ACC112 (cell line): ENCODE measurements at regions not wholly inside any gene's neighbourhood (a gene's known extent, or its start where the extent isn't known, plus 50 kb on each side); places are given as distances from the start of the nearest gene placed in this dataset.
"Not testable (repeated sequence)": the region's sequence is repeated elsewhere in the genome, so short reads cannot be mapped to it uniquely, and the experiment has no call there.

Experiments used
- H2AFZ ChIP-seq: fragments of 200-600 bp; sonication (generic); one replicate; pipeline ENCODE4 v1.6.0; 2017; ENCODE audit warnings: antibody characterized with exemption, low read length; ENCODE audit not compliant: unreplicated experiment
- H3K27ac ChIP-seq: fragments of 200-600 bp; sonication (generic); 2 replicates; pipeline ENCODE4 v1.5.1; 2014; ENCODE audit warnings: low read depth, mild to moderate bottlenecking, antibody characterized with exemption, low read length, moderate library complexity
- H3K27me3 ChIP-seq: fragments of 200-600 bp; sonication (generic); 2 replicates; pipeline ENCODE4 v1.6.1; 2014; ENCODE audit warnings: mild to moderate bottlenecking, antibody characterized with exemption, low read length, moderate library complexity, mixed read lengths; ENCODE audit not compliant: insufficient read depth
- H3K36me3 ChIP-seq: fragments of 200-600 bp; sonication (generic); 2 replicates; pipeline ENCODE4 v1.6.1; 2016; ENCODE audit warnings: mild to moderate bottlenecking, antibody characterized with exemption, low read length, moderate library complexity, mixed read lengths; ENCODE audit not compliant: insufficient read depth
- H3K4me1 ChIP-seq: fragments of 200-600 bp; sonication (generic); one replicate; pipeline ENCODE4 v1.6.1; 2016; ENCODE audit warnings: low read length, mixed read lengths; ENCODE audit not compliant: insufficient read depth, unreplicated experiment, control insufficient read depth
- H3K4me3 ChIP-seq: fragments of 200-600 bp; sonication (generic); 2 replicates; pipeline ENCODE4 v1.5.1; 2014; ENCODE audit warnings: mild to moderate bottlenecking, low read depth, low read length
- H3K79me2 ChIP-seq: fragments of 200-600 bp; sonication (generic); one replicate; pipeline ENCODE4 v1.6.0; 2016; ENCODE audit warnings: low read length; ENCODE audit not compliant: control insufficient read depth, unreplicated experiment, insufficient read depth

DNA sequence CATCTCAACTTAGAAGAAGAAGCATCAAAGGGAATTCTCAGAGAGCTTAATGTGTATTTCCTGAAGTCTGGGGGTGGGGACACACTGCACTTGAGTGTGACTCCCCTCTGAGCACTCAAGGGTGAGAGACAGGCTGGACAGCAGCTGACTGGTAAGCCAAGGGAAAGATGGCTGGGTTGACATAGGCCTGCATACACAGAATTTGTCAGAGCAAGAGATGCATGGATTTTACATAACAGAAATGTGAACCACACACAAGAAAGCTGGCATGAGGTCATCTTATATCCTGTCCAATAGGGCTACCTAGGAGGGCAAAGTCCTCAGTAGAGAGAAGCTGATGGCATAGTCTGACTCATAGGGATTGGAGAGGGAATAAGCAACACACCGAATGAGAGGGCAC lies 114.3 kb upstream of the EPB41L4A start:
- Histone ChIP-seq H3K4me3 (no peak overlapping the region), H3K27ac (no peak overlapping the region), H3K27me3 (peaks cover 12% of the 10 kb centered on the region; the same call in 1 of the 2 replicates), H2AFZ (no peak overlapping the region), H3K79me2 (no peaks in the 10 kb centered on the region), H3K4me1 (no peaks in the 10 kb centered on the region), H3K36me3 (no peaks in the 10 kb centered on the region)

DNA sequence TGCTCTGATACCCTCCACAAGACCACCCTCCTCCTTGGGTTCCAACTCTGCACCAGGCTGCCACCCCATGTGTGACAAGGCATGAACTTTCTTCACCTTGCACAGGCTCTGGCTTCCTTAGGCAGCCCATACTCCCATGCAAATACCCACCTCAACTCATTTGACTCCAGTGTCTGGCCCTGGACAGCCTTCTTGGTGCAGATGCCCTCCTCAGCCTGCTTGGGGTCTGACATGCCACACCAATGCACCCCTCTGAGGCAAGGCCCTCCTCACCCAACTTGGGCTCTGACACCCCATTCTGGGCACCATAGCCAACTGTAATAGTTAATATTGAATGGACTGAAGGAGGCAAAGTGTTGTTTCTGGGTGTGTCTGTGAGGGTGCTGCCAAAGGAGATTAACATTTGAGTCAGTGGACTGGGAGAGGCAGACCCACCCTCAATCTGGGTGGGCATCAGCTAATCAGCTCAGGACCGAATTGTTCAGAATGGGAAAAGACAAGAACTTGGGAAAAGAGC lies 115.0 kb upstream of the EPB41L4A start:
- Histone ChIP-seq H3K36me3 (no peaks in the 10 kb centered on the region), H3K4me1 (no peaks in the 10 kb centered on the region), H3K27ac (no peak overlapping the region), H2AFZ (no peak overlapping the region), H3K4me3 (no peak overlapping the region), H3K79me2 (no peaks in the 10 kb centered on the region), H3K27me3 (peaks cover 13% of the 10 kb centered on the region; the same call in 1 of the 2 replicates)

DNA sequence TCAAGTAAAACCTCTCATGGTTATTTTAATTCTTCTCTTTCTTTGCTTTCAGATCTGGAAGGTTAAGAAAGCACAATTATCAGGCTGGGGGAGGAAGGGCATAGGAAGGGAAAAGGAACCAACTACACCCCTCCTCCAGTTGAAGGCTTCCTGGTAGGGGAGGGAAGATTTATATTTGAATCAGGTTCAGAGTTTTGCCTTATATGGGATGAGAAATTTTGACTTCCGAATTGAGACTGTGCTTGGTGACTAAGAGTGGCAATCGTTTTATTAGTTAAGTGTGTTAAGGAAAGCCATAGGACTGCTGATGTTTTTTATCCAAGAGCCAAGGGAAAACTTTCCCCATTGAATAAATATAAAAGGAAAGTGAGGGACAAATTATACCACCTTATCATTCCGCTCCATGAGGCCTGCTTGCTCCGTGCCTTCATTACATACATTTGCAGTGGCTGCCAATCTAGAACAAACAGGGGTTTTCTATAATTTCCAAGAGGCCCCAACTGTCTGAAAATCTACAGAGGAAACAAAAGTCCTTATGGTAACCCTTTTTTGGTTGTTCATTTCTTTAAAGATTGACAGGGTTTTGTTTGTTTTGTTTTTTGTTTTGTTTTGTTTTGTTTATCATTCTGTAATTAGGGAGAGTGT lies 115.7 kb upstream of the EPB41L4A start:
- Histone ChIP-seq H2AFZ (no peak overlapping the region), H3K4me3 (no peak overlapping the region), H3K27ac (no peak overlapping the region), H3K27me3 (peaks cover 17% of the 10 kb centered on the region; the same call in 1 of the 2 replicates), H3K36me3 (no peaks in the 10 kb centered on the region), H3K79me2 (no peaks in the 10 kb centered on the region), H3K4me1 (no peaks in the 10 kb centered on the region)

DNA sequence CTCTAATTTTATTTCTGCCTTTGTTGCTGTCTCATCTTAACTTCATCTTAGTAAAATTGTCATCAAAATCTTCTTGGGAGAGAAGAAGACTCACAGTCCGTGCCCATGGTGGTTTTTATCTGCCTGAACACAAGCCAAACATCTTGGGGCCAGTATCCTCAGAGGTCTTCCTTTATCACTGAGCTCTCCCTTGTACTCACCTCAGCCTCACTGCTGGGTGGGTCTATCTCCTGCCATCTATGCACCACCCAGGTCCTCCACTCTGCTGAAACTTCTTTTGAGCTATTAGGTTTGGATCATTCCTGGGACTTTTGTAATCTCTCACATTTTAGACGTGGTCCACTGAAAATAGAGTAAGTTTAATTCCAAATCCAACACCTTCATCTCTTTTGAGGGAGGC lies 116.3 kb upstream of the EPB41L4A start:
- Histone ChIP-seq H3K4me3 (no peak overlapping the region), H3K27me3 (peaks cover 21% of the 10 kb centered on the region; the same call in 1 of the 2 replicates), H3K79me2 (no peaks in the 10 kb centered on the region), H2AFZ (no peak overlapping the region), H3K4me1 (no peaks in the 10 kb centered on the region), H3K36me3 (no peaks in the 10 kb centered on the region), H3K27ac (no peak overlapping the region)

DNA sequence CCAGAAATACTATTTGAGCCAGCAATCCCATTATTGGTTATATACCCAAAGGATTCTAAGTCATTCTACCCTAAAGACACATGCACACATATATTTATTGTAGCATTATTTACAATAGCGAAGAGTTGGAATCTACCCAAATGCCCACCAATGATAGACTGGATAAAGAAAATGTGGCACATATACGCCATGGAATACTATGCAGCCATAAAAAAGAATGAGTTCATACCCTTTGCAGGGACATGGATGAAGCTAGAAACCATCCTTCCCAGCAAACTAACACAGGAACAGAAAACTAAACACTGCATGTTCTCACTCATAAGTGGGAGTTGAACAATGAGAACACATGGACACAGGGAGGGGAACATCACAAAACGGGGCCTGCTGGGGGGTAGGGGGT lies 125.5 kb upstream of the EPB41L4A start:
- not testable (repeated sequence) for H3K27ac ChIP-seq, H3K27me3 ChIP-seq, H3K4me3 ChIP-seq, H3K79me2 ChIP-seq, H3K4me1 ChIP-seq, H3K36me3 ChIP-seq, H2AFZ ChIP-seq

DNA sequence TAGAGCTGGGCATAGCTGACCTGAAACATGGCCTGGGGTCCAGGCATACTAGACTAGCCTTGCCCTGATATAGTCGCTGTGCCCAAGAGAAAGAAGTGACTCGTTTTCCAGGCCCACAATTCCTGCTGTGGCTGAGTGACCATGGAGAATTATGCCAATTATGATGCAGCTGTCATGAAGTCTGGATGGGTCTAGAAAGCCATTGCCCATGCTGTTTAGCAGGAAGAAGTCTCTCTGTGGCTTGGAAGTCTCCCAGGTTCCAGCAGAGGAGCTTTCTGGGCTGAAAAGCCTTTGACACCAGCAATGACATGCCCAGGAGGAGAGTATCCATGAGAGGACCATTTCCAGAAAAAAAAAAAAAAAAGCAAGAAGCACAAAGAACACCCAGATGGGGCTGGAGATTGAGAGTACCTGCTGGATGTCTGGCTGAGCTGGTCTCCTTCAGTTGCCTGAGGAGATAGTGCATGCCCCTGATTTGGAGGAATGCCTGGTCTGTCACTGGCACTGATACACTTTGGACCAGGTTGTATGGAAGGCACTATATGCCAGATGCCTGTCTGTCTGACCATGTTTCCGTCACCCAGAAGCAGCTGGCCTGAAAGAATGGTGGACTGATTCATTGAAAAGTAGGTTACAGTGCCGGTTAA lies 128.0 kb upstream of the EPB41L4A start:
- Histone ChIP-seq H3K27me3 (peaks cover 9% of the 10 kb centered on the region; the same call in 1 of the 2 replicates), H3K27ac (no peak overlapping the region), H3K79me2 (no peaks in the 10 kb centered on the region), H3K4me1 (peaks cover 5% of the 10 kb centered on the region), H3K4me3 (no peak overlapping the region), H2AFZ (no peak overlapping the region), H3K36me3 (no peaks in the 10 kb centered on the region)

DNA sequence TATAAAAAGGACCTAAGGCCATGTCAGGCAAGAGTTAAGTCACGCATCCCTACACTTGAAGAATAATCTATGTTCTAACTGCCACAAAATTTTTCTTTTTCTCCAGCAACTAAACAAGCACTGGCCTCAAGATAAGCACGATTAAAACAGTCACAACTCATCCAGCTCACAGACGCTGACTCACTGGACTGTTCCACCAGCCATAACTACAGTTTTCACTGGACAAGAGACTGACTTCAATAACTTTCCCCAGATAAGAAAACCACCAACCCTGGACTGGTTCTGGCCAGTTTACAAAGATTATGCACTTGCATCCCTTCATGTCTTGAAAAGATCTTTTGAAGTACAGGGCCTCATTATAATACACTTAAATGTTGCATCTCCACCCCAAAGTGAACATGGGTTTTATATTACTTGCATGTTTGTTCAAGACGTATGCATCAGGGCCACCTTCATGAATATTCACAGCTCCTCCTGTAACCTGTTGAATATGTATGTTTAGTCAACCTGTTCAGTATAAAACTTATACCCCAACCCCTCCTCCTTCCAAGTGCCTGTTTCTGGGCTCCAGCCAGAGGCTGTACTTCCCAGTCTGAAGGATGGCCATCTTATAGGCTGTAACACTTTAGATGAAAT lies 129.3 kb upstream of the EPB41L4A start:
- no peaks in the 10 kb centered on the region for H3K79me2 ChIP-seq
- H3K4me3 ChIP-seq: no peak overlapping the region
- peak overlapping the region; percentile 32 for H2AFZ ChIP-seq
- H3K4me1 ChIP-seq: peaks cover 5% of the 10 kb centered on the region
- H3K36me3 ChIP-seq: no peaks in the 10 kb centered on the region
- H3K27me3 ChIP-seq: peaks cover 9% of the 10 kb centered on the region; the same call in 1 of the 2 replicates
- no peak overlapping the region for H3K27ac ChIP-seq

DNA sequence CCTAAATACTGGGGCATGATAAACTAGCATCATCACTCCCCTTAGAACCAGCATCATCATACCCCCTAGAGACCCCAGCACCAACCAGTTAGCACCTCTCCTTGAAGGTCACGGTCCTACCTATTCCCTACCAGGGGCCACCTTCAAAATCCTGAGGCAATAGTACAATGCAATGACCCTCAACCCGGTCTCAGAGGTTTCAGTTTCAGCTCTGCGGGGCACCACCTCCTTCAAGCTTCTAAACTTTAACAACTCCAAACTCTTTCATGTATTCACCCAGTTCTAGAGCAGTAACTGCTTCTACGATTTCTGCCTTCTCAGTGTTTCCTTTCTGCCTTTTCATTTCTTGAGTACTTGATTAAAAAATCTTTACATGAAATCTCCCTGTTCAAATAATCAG lies 130.1 kb upstream of the EPB41L4A start:
- H3K27ac ChIP-seq: no peak overlapping the region
- no peaks in the 10 kb centered on the region for H3K36me3 ChIP-seq
- no peak overlapping the region for H2AFZ ChIP-seq
- H3K4me3 ChIP-seq: no peak overlapping the region
- no peaks in the 10 kb centered on the region for H3K79me2 ChIP-seq
- peaks cover 6% of the 10 kb centered on the region; the same call in 1 of the 2 replicates for H3K27me3 ChIP-seq
- H3K4me1 ChIP-seq: peaks cover 5% of the 10 kb centered on the region

DNA sequence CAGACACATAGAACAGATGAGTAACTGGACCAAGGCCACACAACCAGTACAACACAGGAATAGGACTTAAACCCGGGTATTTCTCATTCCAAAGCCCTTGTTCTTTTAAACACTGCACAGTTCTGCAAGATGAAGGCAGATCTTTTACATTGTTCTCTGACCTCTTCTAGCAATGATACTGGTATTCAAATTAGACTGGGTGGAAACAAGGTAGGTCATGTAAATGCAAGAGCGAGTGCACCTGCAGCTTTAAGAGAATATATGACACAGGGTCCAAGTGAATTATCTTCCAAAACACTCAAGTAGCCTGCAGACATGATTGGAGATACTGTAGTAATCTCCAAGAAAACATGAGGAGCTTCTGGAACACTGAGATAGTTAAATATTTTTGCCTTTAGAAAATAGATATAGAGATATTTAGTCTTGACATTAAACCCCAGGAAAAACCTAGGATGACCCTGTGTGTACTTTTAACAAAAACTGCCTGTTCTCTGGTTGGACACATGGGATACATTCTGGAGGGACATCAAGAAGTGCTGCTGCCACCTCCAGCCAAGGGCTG lies 130.6 kb upstream of the EPB41L4A start:
- Histone ChIP-seq H3K27ac (no peak overlapping the region), H3K4me3 (no peak overlapping the region), H2AFZ (no peak overlapping the region), H3K4me1 (peaks cover 7% of the 10 kb centered on the region), H3K36me3 (no peaks in the 10 kb centered on the region), H3K27me3 (0 out of 2 replicates have a peak, but pooled peaks cover 5% of the 10 kb centered on the region), H3K79me2 (no peaks in the 10 kb centered on the region)

DNA sequence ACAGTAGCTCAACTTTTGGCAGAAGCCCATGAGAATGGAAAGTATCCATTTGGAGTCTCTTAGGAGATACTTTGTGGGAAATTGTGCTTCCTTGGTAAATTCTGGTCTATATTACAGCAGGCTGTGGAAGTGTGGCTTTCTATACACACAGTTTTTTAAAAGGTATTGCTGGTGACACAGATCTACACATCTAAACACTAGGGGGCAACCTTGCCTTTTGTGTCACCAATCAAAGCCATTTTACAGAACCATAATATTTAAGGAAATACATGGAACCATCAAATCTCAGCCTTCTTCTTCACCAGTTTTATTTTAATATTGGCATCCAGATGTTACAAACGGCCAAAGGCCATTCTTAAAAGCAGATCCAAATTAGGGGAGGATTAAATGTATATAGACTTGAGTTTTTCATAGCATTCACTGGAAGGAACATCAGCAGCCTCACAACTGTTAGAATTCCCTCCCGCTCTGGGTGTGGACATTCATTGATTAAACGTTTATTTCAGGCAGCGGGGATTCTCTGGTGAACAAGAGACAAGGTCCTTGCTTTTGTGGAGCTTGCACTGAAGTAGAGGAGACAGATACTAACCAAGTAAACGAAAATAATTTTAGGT lies 132.4 kb upstream of the EPB41L4A start:
- Histone ChIP-seq H3K27ac (no peak overlapping the region), H2AFZ (no peak overlapping the region), H3K27me3 (0 out of 2 replicates have a peak, but pooled peaks cover 5% of the 10 kb centered on the region), H3K36me3 (no peaks in the 10 kb centered on the region), H3K4me3 (no peak overlapping the region), H3K79me2 (no peaks in the 10 kb centered on the region), H3K4me1 (peaks cover 18% of the 10 kb centered on the region)
